Ishikawa (cell line): ENCODE measurements at regions not wholly inside any gene's neighbourhood (a gene's known extent, or its start where the extent isn't known, plus 50 kb on each side); places are given as distances from the start of the nearest gene placed in this dataset.

Experiments used
- CREB1 ChIP-seq: IDR thresholded peaks from 2 replicates; pipeline ENCODE4 v1.6.1; 2012; ENCODE audit warnings: low read depth
- FOXM1 ChIP-seq: IDR thresholded peaks from 2 replicates; pipeline ENCODE4 v1.6.1; 2012; ENCODE audit warnings: low read depth, borderline replicate concordance
- REST ChIP-seq: IDR thresholded peaks from 2 replicates; pipeline ENCODE4 v1.6.1; 2012; ENCODE audit warnings: low read depth, mild to moderate bottlenecking
- USF1 ChIP-seq: IDR thresholded peaks from 2 replicates; pipeline ENCODE4 v1.6.1; 2012

- no peak for TF ChIP-seq USF1
- no peak for TF ChIP-seq CREB1
- no peak for TF ChIP-seq REST
- no peak for TF ChIP-seq FOXM1
These were observed 120.9 kb downstream of the SPCS3 start for GRCh38 chr4:176440698-176441097.
